HEK293 (cell line): ENCODE measurements at regions not wholly inside any gene's neighbourhood (a gene's known extent, or its start where the extent isn't known, plus 50 kb on each side); places are given as distances from the start of the nearest gene placed in this dataset.
A peak's percentile ranks its signal among the peaks of the same experiment; 100 is the strongest.
"Not testable (repeated sequence)": the region's sequence is repeated elsewhere in the genome, so short reads cannot be mapped to it uniquely, and the experiment has no call there.

Experiments used
- CTCF ChIA-PET: fragments of 350-600 bp; formaldehyde crosslinking; extraction: SDS; loops from one replicate; lab custom pipeline; 2021; ENCODE audit warnings: antibody characterized with exemption; lab: Yijun Ruan, JAX
- POLR2A ChIA-PET: fragments of 300-600 bp; formaldehyde crosslinking; extraction: SDS; loops from one replicate; lab custom pipeline; 2020; ENCODE audit warnings: antibody characterized with exemption, inconsistent platforms; lab: Yijun Ruan, JAX
- H3K27ac ChIP-seq: fragments of 200-500 bp; sonication (Bioruptor generic); 2 replicates; pipeline ENCODE4 v1.5.1; 2014; ENCODE audit warnings: low read depth, low read length, control low read depth, inconsistent platforms; ENCODE audit errors: extremely low read depth
- H3K36me3 ChIP-seq, 2 experiments: fragments of 200-500 bp in 1 of 2; sonication (Bioruptor generic) in 1 of 2; 1 replicate in 1 of 2; 2 replicates in 1 of 2; pipeline ENCODE4 v1.5.1; 2014 to 2017; ENCODE audit warnings: inconsistent platforms in 2 of 2, low read length in 2 of 2; ENCODE audit not compliant: control insufficient read depth in 2 of 2, insufficient read depth in 1 of 2
- H3K4me1 ChIP-seq: fragments of 200-500 bp; sonication (Bioruptor generic); 2 replicates; pipeline ENCODE4 v1.5.1; 2014; ENCODE audit warnings: mild to moderate bottlenecking, low read length, inconsistent platforms; ENCODE audit not compliant: control insufficient read depth, insufficient read depth
- H3K4me3 ChIP-seq: 2 replicates; pipeline ENCODE4 v1.5.1; 2011; ENCODE audit warnings: low read depth, mild to moderate bottlenecking, control low read depth, low read length, moderate library complexity
- H3K9me3 ChIP-seq: fragments of 200-500 bp; sonication (Bioruptor generic); 2 replicates; pipeline ENCODE4 v1.5.1; 2014; ENCODE audit warnings: low read depth, low read length, inconsistent platforms; ENCODE audit not compliant: control insufficient read depth, insufficient read depth
- BCL11B ChIP-seq: fragments of 450-650 bp; formaldehyde crosslinking; IDR thresholded peaks from 2 replicates; pipeline ENCODE4 v1.5.1; 2016; ENCODE audit warnings: low read depth, missing biosample characterization, missing genetic modification characterization
- GFI1B ChIP-seq: fragments of 450-650 bp; formaldehyde crosslinking; IDR thresholded peaks from 2 replicates; pipeline ENCODE4 v1.5.1; 2016; ENCODE audit warnings: missing biosample characterization, missing genetic modification characterization
- HOXC10 ChIP-seq: sonication (generic); formaldehyde crosslinking; IDR thresholded peaks from 2 replicates; pipeline ENCODE4 v1.8.1; 2023; ENCODE audit warnings: mild to moderate bottlenecking, missing genetic modification reagents
- HOXD13 ChIP-seq: sonication (generic); formaldehyde crosslinking; IDR thresholded peaks from 2 replicates; pipeline ENCODE4 v1.8.0; 2022; ENCODE audit warnings: missing genetic modification reagents, borderline replicate concordance
- IKZF3 ChIP-seq: fragments of 450-650 bp; IDR thresholded peaks from 2 replicates; pipeline ENCODE4 v1.5.0; 2018; ENCODE audit warnings: missing biosample characterization, mild to moderate bottlenecking, missing genetic modification characterization, moderate library complexity
- KLF7 ChIP-seq: fragments of 450-650 bp; formaldehyde crosslinking; IDR thresholded peaks from 2 replicates; pipeline ENCODE4 v1.5.1; 2016; ENCODE audit warnings: missing biosample characterization, missing genetic modification characterization, borderline replicate concordance
- MZF1 ChIP-seq: fragments of 450-650 bp; formaldehyde crosslinking; IDR thresholded peaks from 2 replicates; pipeline ENCODE4 v1.5.1; 2017; ENCODE audit warnings: missing biosample characterization, missing genetic modification characterization, borderline replicate concordance
- OSR2 ChIP-seq: fragments of 450-650 bp; formaldehyde crosslinking; IDR thresholded peaks from 2 replicates; pipeline ENCODE4 v1.5.1; 2016; ENCODE audit warnings: missing biosample characterization, missing genetic modification characterization
- ZNF302 ChIP-seq: fragments of 450-650 bp; formaldehyde crosslinking; IDR thresholded peaks from 2 replicates; pipeline ENCODE4 v1.5.1; 2016; ENCODE audit warnings: missing biosample characterization, missing genetic modification characterization, low read depth
- ZNF585B ChIP-seq: fragments of 450-650 bp; formaldehyde crosslinking; IDR thresholded peaks from 2 replicates; pipeline ENCODE4 v1.5.1; 2016; ENCODE audit warnings: missing biosample characterization, missing genetic modification characterization
- TF ChIP-seq, protein P1 (sequence below): fragments of 450-650 bp; formaldehyde crosslinking; IDR thresholded peaks from 2 replicates; pipeline ENCODE4 v1.5.1; 2016; ENCODE audit warnings: missing biosample characterization, missing genetic modification characterization
- TF ChIP-seq, protein P2 (sequence below): fragments of 450-650 bp; formaldehyde crosslinking; IDR thresholded peaks from 2 replicates; pipeline ENCODE4 v1.5.1; 2017; ENCODE audit warnings: missing biosample characterization, missing genetic modification characterization
- TF ChIP-seq, protein P3 (sequence below): fragments of 450-650 bp; formaldehyde crosslinking; IDR thresholded peaks from 2 replicates; pipeline ENCODE4 v1.5.1; 2016; ENCODE audit warnings: missing biosample characterization, missing genetic modification characterization
- TF ChIP-seq, protein P4 (sequence below): fragments of 450-650 bp; formaldehyde crosslinking; IDR thresholded peaks from 2 replicates; pipeline ENCODE4 v1.5.1; 2016; ENCODE audit warnings: missing biosample characterization, missing genetic modification characterization
- TF ChIP-seq, protein P5 (sequence below): fragments of 450-650 bp; IDR thresholded peaks from 2 replicates; pipeline ENCODE4 v1.5.1; 2018; ENCODE audit warnings: missing biosample characterization, mild to moderate bottlenecking, missing genetic modification characterization

DNA sequence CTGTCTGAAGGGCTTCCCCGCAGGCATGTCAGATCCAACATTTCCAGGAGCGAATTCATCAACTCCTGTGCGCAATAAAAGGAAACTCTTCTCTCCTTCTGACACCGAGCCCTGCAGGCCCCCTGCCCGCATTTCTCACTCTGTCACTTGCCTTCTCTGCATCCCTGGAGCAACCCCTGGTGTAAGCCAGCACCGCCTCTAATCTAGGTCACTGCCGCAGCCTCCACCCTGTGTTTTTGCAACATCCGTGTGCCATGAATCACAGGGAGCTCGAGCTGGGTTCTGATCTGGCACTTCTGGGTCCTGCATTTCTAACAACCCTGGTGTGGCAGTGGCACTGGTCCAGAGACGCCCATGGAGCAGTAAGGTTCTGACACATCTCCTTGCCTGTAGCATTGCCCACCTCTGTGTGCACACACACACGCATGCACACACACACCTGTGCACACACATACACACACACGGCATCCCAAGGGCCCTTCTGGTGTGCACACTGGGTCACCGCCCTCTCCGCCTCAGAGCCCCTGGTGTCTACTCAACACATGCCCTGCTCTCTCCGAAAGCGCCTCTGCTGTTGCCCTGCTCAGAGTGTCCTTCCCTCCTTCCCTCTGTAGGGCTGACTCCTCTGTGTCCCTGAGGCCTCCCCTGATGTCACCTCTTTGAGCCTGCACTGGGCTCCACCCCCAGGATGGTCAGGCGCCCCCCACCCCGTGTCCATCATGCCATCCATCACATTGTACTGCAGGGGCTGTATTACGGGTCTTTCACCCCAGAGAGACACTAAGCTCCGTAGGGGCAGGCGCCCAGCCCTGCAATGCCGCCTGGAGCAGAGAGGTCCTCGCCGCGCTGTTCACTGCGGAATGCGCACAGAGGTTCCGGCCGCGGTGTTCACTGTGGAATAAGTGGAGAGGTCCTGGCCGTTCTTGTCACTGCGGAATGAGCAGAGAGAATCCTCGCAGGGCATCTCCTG is 111.4 kb upstream of the SFSWAP start:
- no peak for TF ChIP-seq HOXD13 (CRISPR knock-in tag)
- TF ChIP-seq, protein P1, sequence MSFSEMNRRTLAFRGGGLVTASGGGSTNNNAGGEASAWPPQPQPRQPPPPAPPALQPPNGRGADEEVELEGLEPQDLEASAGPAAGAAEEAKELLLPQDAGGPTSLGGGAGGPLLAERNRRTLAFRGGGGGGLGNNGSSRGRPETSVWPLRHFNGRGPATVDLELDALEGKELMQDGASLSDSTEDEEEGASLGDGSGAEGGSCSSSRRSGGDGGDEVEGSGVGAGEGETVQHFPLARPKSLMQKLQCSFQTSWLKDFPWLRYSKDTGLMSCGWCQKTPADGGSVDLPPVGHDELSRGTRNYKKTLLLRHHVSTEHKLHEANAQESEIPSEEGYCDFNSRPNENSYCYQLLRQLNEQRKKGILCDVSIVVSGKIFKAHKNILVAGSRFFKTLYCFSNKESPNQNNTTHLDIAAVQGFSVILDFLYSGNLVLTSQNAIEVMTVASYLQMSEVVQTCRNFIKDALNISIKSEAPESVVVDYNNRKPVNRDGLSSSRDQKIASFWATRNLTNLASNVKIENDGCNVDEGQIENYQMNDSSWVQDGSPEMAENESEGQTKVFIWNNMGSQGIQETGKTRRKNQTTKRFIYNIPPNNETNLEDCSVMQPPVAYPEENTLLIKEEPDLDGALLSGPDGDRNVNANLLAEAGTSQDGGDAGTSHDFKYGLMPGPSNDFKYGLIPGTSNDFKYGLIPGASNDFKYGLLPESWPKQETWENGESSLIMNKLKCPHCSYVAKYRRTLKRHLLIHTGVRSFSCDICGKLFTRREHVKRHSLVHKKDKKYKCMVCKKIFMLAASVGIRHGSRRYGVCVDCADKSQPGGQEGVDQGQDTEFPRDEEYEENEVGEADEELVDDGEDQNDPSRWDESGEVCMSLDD (tag by site-specific recombination): no peak
- TF ChIP-seq MZF1 (tag by site-specific recombination): no peak
- TF ChIP-seq, protein P2, sequence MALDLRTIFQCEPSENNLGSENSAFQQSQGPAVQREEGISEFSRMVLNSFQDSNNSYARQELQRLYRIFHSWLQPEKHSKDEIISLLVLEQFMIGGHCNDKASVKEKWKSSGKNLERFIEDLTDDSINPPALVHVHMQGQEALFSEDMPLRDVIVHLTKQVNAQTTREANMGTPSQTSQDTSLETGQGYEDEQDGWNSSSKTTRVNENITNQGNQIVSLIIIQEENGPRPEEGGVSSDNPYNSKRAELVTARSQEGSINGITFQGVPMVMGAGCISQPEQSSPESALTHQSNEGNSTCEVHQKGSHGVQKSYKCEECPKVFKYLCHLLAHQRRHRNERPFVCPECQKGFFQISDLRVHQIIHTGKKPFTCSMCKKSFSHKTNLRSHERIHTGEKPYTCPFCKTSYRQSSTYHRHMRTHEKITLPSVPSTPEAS (tag by site-specific recombination): peak; percentile 30; the same call in 1 of the 2 replicates
- no peak for TF ChIP-seq GFI1B (tag by site-specific recombination)
- TF ChIP-seq ZNF302 (tag by site-specific recombination): no peak
- TF ChIP-seq HOXC10 (CRISPR knock-in tag): no peak
- TF ChIP-seq BCL11B (tag by site-specific recombination): no peak
- no peak overlapping the region for H3K4me3 ChIP-seq
- H3K9me3 ChIP-seq: no peaks in the 10 kb centered on the region
- ChIA-PET CTCF (interaction anchor here (0.6 kb wide), 1 partner anchor 381 kb away, joined by 3 read pairs; no protein-coding TSS in a partner anchor), POLR2A (no interaction called here)
- no peaks in the 10 kb centered on the region for H3K36me3 ChIP-seq
- H3K4me1 ChIP-seq: no peaks in the 10 kb centered on the region
- H3K27ac ChIP-seq: no peak overlapping the region

DNA sequence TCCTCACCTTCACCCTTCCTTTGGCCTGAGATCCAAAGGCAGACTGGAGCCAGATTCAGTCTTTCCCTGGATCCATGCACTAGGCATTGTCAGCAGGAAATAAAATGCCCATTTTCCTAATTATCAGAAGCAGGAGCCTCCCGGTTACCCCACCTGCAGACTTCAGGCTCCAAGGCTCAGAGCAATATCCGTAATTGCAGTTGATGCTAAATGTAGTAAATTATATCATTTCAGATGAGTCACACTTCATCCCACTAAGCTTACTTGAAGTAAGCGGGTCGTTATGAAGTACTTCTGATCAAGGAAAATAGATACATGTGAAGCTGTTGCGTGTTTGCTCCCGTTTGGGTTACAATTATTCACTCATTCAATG is 110.7 kb upstream of the SFSWAP start:
- H3K36me3 ChIP-seq: no peaks in the 10 kb centered on the region
- ChIA-PET CTCF (no interaction called here), POLR2A (no interaction called here)
- no peaks in the 10 kb centered on the region for H3K9me3 ChIP-seq
- TF ChIP-seq IKZF3 (tag by site-specific recombination) (no peak), OSR2 (0 out of 2 replicates have a peak, but pooled peaks have one; percentile 57)
- H3K27ac ChIP-seq: no peak overlapping the region
- no peaks in the 10 kb centered on the region for H3K4me1 ChIP-seq
- H3K4me3 ChIP-seq: no peak overlapping the region

DNA sequence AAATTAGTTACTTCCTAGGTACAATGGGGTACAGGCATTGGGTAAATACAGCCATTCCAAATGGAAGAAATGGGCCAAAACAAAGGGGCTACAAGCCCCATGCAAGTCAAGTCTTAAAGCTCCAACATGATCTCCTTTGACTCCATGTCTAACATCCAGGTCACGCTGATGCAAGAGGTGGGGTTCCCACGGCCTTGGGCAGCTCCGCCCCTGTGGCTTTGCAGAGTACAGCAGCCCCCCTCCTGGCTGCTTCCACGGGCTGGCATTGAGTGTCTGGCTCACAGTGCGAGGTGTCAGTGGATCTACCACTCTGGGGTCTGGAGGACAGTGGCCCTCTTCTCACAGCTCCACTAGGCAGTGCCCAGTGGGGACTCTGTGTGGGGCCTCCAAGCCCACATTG is 109.4 kb upstream of the SFSWAP start:
- H3K4me3 ChIP-seq, H3K4me1 ChIP-seq, H3K36me3 ChIP-seq, H3K9me3 ChIP-seq, H3K27ac ChIP-seq, POLR2A ChIA-PET, CTCF ChIA-PET: not testable (repeated sequence)

DNA sequence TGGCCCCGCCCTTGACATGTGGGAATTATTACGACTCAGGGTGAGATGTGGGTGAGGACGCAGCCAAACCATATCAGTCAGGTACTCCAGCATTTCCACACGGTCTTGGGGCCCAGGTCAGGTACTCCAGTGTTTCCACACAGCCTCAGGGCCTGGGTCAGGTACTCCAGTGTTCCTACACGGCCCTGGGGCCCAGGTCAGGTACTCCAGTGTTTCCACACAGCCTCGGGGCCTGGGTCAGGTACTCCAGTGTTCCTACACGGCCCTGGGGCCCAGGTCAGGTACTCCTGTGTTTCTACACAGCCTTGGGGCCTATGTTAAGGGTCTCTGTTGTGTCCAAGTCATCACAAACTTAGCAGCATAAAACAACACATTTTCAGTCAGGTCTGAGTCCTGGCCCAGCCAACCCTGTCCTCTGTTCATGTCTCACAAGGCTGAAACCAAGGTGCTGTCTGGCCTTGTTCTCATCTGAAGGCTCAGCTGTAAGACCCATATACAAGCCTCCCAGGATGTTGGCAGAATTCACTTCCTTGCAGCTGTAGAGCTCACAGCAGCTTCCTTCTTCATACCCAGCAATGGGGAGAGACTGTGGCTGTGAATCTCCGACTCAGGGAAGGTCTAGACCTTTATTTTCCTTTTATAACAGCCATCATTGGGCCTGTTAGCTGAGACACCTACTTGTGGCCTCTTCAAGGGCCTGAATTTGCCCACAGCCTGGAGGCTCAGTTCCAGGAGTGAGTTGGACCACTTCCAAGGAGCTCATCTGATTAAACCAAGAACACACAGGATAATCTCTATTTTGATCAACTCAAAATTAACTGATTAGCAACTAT is 107.6 kb upstream of the SFSWAP start:
- H3K27ac ChIP-seq: no peak overlapping the region
- no peak overlapping the region for H3K4me3 ChIP-seq
- no peaks in the 10 kb centered on the region for H3K36me3 ChIP-seq
- H3K9me3 ChIP-seq: no peaks in the 10 kb centered on the region
- POLR2A ChIA-PET: no interaction called here
- H3K4me1 ChIP-seq: no peaks in the 10 kb centered on the region
- CTCF ChIA-PET: interaction anchor here (1.2 kb wide), 1 partner anchor 499 kb away, joined by 4 read pairs; no protein-coding TSS in a partner anchor
- TF ChIP-seq, protein P3, sequence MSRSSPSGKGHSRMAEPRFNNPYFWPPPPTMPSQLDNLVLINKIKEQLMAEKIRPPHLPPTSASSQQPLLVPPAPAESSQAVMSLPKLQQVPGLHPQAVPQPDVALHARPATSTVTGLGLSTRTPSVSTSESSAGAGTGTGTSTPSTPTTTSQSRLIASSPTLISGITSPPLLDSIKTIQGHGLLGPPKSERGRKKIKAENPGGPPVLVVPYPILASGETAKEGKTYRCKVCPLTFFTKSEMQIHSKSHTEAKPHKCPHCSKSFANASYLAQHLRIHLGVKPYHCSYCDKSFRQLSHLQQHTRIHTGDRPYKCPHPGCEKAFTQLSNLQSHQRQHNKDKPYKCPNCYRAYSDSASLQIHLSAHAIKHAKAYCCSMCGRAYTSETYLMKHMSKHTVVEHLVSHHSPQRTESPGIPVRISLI: no peak
- TF ChIP-seq HOXD13 (CRISPR knock-in tag) (no peak), KLF7 (no peak), ZNF585B (tag by site-specific recombination) (no peak), MZF1 (tag by site-specific recombination) (no peak)
- TF ChIP-seq, protein P4, sequence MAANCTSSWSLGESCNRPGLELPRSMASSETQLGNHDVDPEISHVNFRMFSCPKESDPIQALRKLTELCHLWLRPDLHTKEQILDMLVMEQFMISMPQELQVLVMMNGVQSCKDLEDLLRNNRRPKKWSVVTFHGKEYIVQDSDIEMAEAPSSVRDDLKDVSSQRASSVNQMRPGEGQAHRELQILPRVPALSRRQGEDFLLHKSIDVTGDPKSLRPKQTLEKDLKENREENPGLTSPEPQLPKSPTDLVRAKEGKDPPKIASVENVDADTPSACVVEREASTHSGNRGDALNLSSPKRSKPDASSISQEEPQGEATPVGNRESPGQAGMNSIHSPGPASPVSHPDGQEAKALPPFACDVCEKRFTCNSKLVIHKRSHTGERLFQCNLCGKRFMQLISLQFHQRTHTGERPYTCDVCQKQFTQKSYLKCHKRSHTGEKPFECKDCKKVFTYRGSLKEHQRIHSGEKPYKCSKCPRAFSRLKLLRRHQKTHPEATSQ (tag by site-specific recombination): no peak
- TF ChIP-seq, protein P5, sequence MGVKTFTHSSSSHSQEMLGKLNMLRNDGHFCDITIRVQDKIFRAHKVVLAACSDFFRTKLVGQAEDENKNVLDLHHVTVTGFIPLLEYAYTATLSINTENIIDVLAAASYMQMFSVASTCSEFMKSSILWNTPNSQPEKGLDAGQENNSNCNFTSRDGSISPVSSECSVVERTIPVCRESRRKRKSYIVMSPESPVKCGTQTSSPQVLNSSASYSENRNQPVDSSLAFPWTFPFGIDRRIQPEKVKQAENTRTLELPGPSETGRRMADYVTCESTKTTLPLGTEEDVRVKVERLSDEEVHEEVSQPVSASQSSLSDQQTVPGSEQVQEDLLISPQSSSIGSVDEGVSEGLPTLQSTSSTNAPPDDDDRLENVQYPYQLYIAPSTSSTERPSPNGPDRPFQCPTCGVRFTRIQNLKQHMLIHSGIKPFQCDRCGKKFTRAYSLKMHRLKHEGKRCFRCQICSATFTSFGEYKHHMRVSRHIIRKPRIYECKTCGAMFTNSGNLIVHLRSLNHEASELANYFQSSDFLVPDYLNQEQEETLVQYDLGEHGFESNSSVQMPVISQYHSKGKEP (tag by site-specific recombination): no peak
